ENCODE measurements at regions not wholly inside any gene's neighbourhood (a gene's known extent, or its start where the extent isn't known, plus 50 kb on each side); places are given as distances from the start of the nearest gene placed in this dataset.

- TF ChIP-seq POLR2A (IDR thresholded peaks at IDR 0.05; ENCODE audit: low read depth, low read length) (no peak), EZH2 (IDR thresholded peaks at IDR 0.05; ENCODE audit: borderline replicate concordance, low read depth, low read length, severe bottlenecking) (no peak), CTCF (IDR thresholded peaks at IDR 0.05; ENCODE audit: extremely low read depth in 1 of 2, insufficient read depth in 1 of 2, low read depth in 1 of 2, low read length in 2 of 2) (no peak), POLR2AphosphoS5 (IDR thresholded peaks at IDR 0.05; ENCODE audit: insufficient read depth, low read depth, low read length) (no peak), MAX (IDR thresholded peaks at IDR 0.05; ENCODE audit: insufficient read depth, insufficient read length) (no peak), GATA2 (IDR thresholded peaks at IDR 0.05; ENCODE audit: insufficient read depth, insufficient read length, low read depth, low read length) (no peak), JUN (IDR thresholded peaks at IDR 0.05; ENCODE audit: borderline replicate concordance, insufficient read depth, insufficient read length, low read depth) (no peak), MYC (IDR thresholded peaks at IDR 0.05; ENCODE audit: low read depth, low read length) (no peak)
Measured at GRCh38 chr4:52253025-52253424, 201.9 kb downstream of the SPATA18 start.
